GM11168 (cell line): ENCODE measurements at regions not wholly inside any gene's neighbourhood (a gene's known extent, or its start where the extent isn't known, plus 50 kb on each side); places are given as distances from the start of the nearest gene placed in this dataset.

Experiments used
- in situ Hi-C: fragments of 300-500 bp; cut with MboI; formaldehyde crosslinking; loops from one replicate; pipeline ENCODE4 v1.12.0; 2022; ENCODE audit warnings: low sequenced_read_pairs; ENCODE audit not compliant: unreplicated experiment

GRCh38 chr20:63089051-63089907 lies 82.5 kb upstream of the BHLHE23 start:
- in situ Hi-C loops: no loop called here

GRCh38 chr20:63087872-63088680 lies 81.3 kb upstream of the BHLHE23 start:
- in situ Hi-C loops: no loop called here

GRCh38 chr20:63087236-63087871 lies 80.6 kb upstream of the BHLHE23 start:
- in situ Hi-C loops: no loop called here

- in situ Hi-C loops: no loop called here
These were observed 79.9 kb upstream of the BHLHE23 start for GRCh38 chr20:63086421-63087235.

- in situ Hi-C loops: no loop called here
These were observed 78.5 kb upstream of the BHLHE23 start for GRCh38 chr20:63085151-63085861.

- in situ Hi-C loops: no loop called here
These were observed 77.8 kb upstream of the BHLHE23 start for GRCh38 chr20:63084563-63084927.

GRCh38 chr20:63083831-63084562 lies 77.2 kb upstream of the BHLHE23 start:
- in situ Hi-C loops: no loop called here

GRCh38 chr20:63082939-63083735 lies 76.4 kb upstream of the BHLHE23 start:
- in situ Hi-C loops: no loop called here

- in situ Hi-C loops: no loop called here
These were observed 75.7 kb upstream of the BHLHE23 start for GRCh38 chr20:63082308-63082938.

- in situ Hi-C loops: no loop called here
These were observed 75.1 kb upstream of the BHLHE23 start for GRCh38 chr20:63081831-63082230.

GRCh38 chr20:63081351-63081750 lies 74.6 kb upstream of the BHLHE23 start:
- in situ Hi-C loops: no loop called here

GRCh38 chr20:63080811-63081210 lies 74.0 kb upstream of the BHLHE23 start:
- in situ Hi-C loops: no loop called here

GRCh38 chr20:63080411-63080810 lies 73.6 kb upstream of the BHLHE23 start:
- in situ Hi-C loops: no loop called here

GRCh38 chr20:63079971-63080370 lies 73.2 kb upstream of the BHLHE23 start:
- in situ Hi-C loops: no loop called here

- in situ Hi-C loops: no loop called here
These were observed 70.9 kb upstream of the BHLHE23 start for GRCh38 chr20:63077705-63078104.

GRCh38 chr20:63076421-63076820 lies 69.7 kb upstream of the BHLHE23 start:
- in situ Hi-C loops: no loop called here

- in situ Hi-C loops: no loop called here
These were observed 67.9 kb upstream of the BHLHE23 start for GRCh38 chr20:63074631-63075030.

GRCh38 chr20:63074182-63074581 lies 67.4 kb upstream of the BHLHE23 start:
- in situ Hi-C loops: no loop called here
